GM10248 (cell line): ENCODE measurements at regions not wholly inside any gene's neighbourhood (a gene's known extent, or its start where the extent isn't known, plus 50 kb on each side); places are given as distances from the start of the nearest gene placed in this dataset.

Experiments used
- CTCF ChIA-PET: fragments of 300-600 bp; sonication (Branson Sonifier 250); formaldehyde crosslinking; extraction: SDS; loops from one replicate; lab custom pipeline; 2021; ENCODE audit warnings: antibody characterized with exemption; lab: Yijun Ruan, JAX
- POLR2A ChIA-PET: fragments of 350-650 bp; sonication (Branson Sonifier 250); formaldehyde crosslinking; extraction: SDS; loops from one replicate; lab custom pipeline; 2020; ENCODE audit warnings: antibody characterized with exemption; lab: Yijun Ruan, JAX
- DNase-seq: peaks from one replicate; pipeline ENCODE4 v3.0.0; 2012; ENCODE audit errors: extremely low spot score
- CTCF ChIP-seq: IDR thresholded peaks from 2 replicates; pipeline ENCODE4 v1.5.1; 2012; ENCODE audit warnings: mild to moderate bottlenecking, low read depth; ENCODE audit errors: extremely low read depth, missing control alignments, control extremely low read depth

GRCh38 chr9:15018096-15018637 is 107.9 kb upstream of the FREM1 start:
- DNase-seq, result no peak
- CTCF ChIA-PET, result interaction anchor here (1.5 kb wide), 1 partner anchor 13 kb away, joined by 4 read pairs; no protein-coding TSS in a partner anchor
- POLR2A ChIA-PET, result no interaction called here
- TF ChIP-seq CTCF, result no peak

- CTCF ChIA-PET, result no interaction called here
Measured at GRCh38 chr9:15010581-15010980, 100.4 kb upstream of the FREM1 start.

GRCh38 chr9:15007698-15008097 is 97.5 kb upstream of the FREM1 start:
- ChIA-PET POLR2A (no interaction called here), CTCF (interaction anchor here (1.2 kb wide), 1 partner anchor 13 kb away, joined by 3 read pairs; no protein-coding TSS in a partner anchor)
- TF ChIP-seq CTCF, result no peak

More at GRCh38 chr9:15010581-15010980, 100.4 kb upstream of the FREM1 start:
- DNase-seq, result no peak
- POLR2A ChIA-PET, result no interaction called here
- no peak for TF ChIP-seq CTCF

GRCh38 chr9:14994738-14995137 is 84.5 kb upstream of the FREM1 start:
- DNase-seq, result no peak
- TF ChIP-seq CTCF, result no peak
- POLR2A ChIA-PET, result no interaction called here
- CTCF ChIA-PET, result no interaction called here

More at GRCh38 chr9:15007698-15008097, 97.5 kb upstream of the FREM1 start:
- DNase-seq, result no peak

- CTCF ChIA-PET, result no interaction called here
- TF ChIP-seq CTCF, result no peak
- POLR2A ChIA-PET, result no interaction called here
- DNase-seq, result no peak
Measured at GRCh38 chr9:14993901-14994554, 83.8 kb upstream of the FREM1 start.

- ChIA-PET POLR2A (no interaction called here), CTCF (no interaction called here)
- no peak for TF ChIP-seq CTCF
- DNase-seq, result peak; percentile 10
Measured at GRCh38 chr9:14993061-14993800, 83.0 kb upstream of the FREM1 start.
